RWPE1 (cell line): ENCODE measurements at regions not wholly inside any gene's neighbourhood (a gene's known extent, or its start where the extent isn't known, plus 50 kb on each side); places are given as distances from the start of the nearest gene placed in this dataset.
"Not testable (repeated sequence)": the region's sequence is repeated elsewhere in the genome, so short reads cannot be mapped to it uniquely, and the experiment has no call there.

Experiments
- CTCF ChIA-PET: fragments of 350-600 bp; sonication (Branson Sonifier 250); formaldehyde crosslinking; extraction: SDS; loops from one replicate; lab custom pipeline; 2021; lab: Yijun Ruan, JAX
- POLR2A ChIA-PET: fragments of 400-600 bp; formaldehyde crosslinking; extraction: SDS; loops from one replicate; lab custom pipeline; 2020; ENCODE audit warnings: antibody characterized with exemption; ENCODE audit not compliant: low non-redundant PET; lab: Yijun Ruan, JAX
- DNase-seq: peaks from one replicate; pipeline ENCODE4 v3.0.0; 2012; ENCODE audit warnings: low spot score
- H3K27ac ChIP-seq: fragments of 450-650 bp; 2 replicates; pipeline ENCODE4 v1.5.1; 2017
- CTCF ChIP-seq: fragments of 450-650 bp; conservative IDR thresholded peaks from 2 replicates; pipeline ENCODE4 v1.5.1; 2017; ENCODE audit warnings: low read depth, mild to moderate bottlenecking

- no peak for TF ChIP-seq CTCF
- ChIA-PET CTCF (interaction anchor here (0.6 kb wide), 1 partner anchor 15 kb away, joined by 3 read pairs; no protein-coding TSS in a partner anchor), POLR2A (no interaction called here)
- no peak for DNase-seq
- H3K27ac ChIP-seq = no peak overlapping the region
Measured at GRCh38 chr2:182504903-182505302, 78.1 kb upstream of the PDE1A start.

DNA sequence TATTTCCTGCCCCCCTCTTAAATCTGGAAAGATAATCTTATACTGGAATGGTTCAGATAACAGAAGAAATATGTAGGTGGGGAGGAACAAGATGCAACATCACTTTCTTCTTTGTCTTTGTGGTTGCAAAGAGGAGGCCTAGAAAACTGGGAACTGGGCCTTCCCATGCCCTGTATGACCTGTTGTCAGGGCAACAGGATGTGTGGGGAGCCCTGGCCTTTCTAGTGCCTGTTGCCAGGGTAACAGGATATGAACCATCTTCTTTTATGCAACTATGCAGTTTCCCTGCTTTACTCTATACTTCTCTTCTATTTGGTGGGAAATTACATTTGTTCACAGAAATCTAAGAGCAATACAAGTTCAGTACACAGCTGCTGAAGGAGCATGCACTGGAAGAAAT lies 79.8 kb upstream of the PDE1A start:
- TF ChIP-seq CTCF = no peak
- no peak for DNase-seq
- POLR2A ChIA-PET = no interaction called here
- H3K27ac ChIP-seq = no peak overlapping the region
- CTCF ChIA-PET = no interaction called here

- H3K27ac ChIP-seq, POLR2A ChIA-PET, CTCF ChIA-PET, DNase-seq: not testable (repeated sequence)
Measured at GRCh38 chr2:182508583-182508982, 81.7 kb upstream of the PDE1A start.

GRCh38 chr2:182509216-182509615 lies 82.4 kb upstream of the PDE1A start:
- ChIA-PET CTCF (no interaction called here), POLR2A (no interaction called here)
- H3K27ac ChIP-seq = no peak overlapping the region
- no peak for DNase-seq
- TF ChIP-seq CTCF = no peak

GRCh38 chr2:182521453-182522404 lies 94.9 kb upstream of the PDE1A start:
- no peak for DNase-seq
- no peak overlapping the region for H3K27ac ChIP-seq
- ChIA-PET POLR2A (no interaction called here), CTCF (no interaction called here)
- no peak for TF ChIP-seq CTCF

DNA sequence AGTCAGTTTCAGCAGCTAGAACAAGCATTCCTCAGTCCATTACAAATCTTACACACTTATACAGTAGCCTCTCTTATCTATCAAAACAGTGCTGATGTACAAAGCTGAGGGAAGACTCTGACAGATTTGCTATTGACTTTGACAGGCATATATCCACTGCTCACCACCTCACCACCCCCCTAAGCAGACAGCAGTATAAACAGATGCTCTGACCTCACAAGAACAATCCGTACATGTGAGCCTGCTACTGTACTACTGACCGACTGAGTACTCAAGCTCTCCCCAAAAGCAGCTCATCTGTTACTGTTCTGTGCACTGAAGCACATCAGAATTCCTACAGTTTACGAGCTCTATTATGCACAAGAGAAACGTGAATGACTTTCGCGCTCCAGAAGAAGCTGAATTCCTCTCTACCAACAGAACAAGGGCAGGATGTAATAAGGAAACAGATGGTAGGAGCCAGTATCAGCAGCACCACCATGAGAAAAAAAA lies 95.6 kb upstream of the PDE1A start:
- DNase-seq = no peak
- no peak overlapping the region for H3K27ac ChIP-seq
- ChIA-PET POLR2A (no interaction called here), CTCF (no interaction called here)
- no peak for TF ChIP-seq CTCF

DNA sequence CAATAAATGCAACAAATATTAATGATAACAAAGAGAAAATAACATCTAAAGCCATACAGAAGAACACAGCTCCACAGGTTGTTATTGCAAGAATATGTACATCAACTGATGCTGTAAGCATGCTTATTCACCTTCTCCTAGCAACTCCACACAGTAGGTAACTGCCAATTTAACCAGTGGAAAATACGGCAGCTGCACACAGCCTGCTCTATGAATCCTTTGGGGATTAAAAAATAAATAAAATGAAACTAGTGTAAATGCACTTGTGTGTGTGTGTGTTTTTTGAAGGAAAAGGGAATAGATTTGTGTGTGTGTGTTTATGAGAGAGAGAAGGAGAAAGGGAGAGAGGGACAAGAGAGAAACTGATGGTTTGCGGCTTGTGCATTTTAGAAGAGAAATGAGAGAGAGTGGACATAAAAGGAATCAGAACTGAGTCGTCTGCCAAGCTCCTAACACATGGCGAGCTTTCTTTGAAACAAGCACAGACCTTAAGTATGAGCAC lies 96.2 kb upstream of the PDE1A start:
- POLR2A ChIA-PET = no interaction called here
- no peak overlapping the region for H3K27ac ChIP-seq
- CTCF ChIA-PET = no interaction called here
- DNase-seq = no peak
- no peak for TF ChIP-seq CTCF
